ENCODE measurements at regions not wholly inside any gene's neighbourhood (a gene's known extent, or its start where the extent isn't known, plus 50 kb on each side); places are given as distances from the start of the nearest gene placed in this dataset.

DNA sequence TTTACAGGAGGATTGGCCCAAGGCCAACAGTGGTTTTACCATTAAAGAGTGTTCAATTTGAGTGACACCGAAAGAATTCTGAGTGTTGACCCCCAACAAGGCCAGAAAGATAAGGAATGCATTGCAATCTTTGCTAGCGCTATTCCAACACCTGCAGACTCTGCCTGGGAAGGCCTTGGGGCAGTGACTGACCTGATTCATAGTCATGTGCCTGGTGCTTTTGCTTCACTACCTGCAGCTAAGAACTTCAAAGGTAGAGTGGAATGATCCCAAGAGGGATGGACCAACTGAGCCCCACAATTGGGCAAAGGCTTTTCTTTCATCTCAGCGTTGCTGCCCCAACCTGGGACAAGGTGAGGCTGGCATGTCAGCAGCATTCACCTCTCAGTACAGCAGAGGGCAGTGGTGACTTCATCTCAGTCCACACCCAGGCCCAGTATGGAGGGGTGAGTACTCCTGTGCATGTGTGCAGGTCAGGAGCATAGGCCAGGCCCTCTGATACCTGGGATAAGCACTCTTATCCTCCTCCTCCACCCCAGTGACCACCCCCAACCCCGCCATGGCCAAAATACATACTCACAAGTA, 149.6 kb upstream of the GNAO1 start:
- ChIA-PET POLR2A (no interaction called here), SMC1A (ENCODE audit: uncharacterized antibody, unreplicated experiment) (no interaction called here), CTCF (interaction anchor here (1.3 to 1.4 kb wide), 2 partner anchors 161 to 277 kb away, joined by 5 to 6 read pairs; no protein-coding TSS in a partner anchor), RAD21 (ENCODE audit: unreplicated experiment) (no interaction called here)
- peak; percentile 90 for ATAC-seq
- Histone ChIP-seq H3K27ac (ENCODE audit: control insufficient read depth, insufficient read depth) (no peak overlapping the region), H3K4me3 (no peak overlapping the region), H3K9ac (ENCODE audit: control insufficient read depth, insufficient read depth, low read length) (no peak overlapping the region), H4K20me1 (ENCODE audit: control insufficient read depth, insufficient read depth) (no peaks in the 10 kb centered on the region), H3K9me3 (replicated peaks; ENCODE audit: control insufficient read depth, insufficient read depth, low read length) (no peaks in the 10 kb centered on the region), H3K79me2 (ENCODE audit: control insufficient read depth, insufficient read depth, low read length) (no peaks in the 10 kb centered on the region), H3K27me3 (replicated peaks in 1 of 2; ENCODE audit: control insufficient read depth in 2 of 2, insufficient read depth in 2 of 2, low read length in 1 of 2) (no peaks in the 10 kb centered on the region), H3K4me1 (ENCODE audit: control insufficient read depth, insufficient read depth, low read length) (no peaks in the 10 kb centered on the region), H2AFZ (ENCODE audit: control insufficient read depth, low read depth, low read length) (no peak overlapping the region), H3K4me2 (ENCODE audit: control insufficient read depth, insufficient read depth) (no peak overlapping the region), H3K36me3 (ENCODE audit: control insufficient read depth in 2 of 2, insufficient read depth in 2 of 2, low read length in 1 of 2) (no peaks in the 10 kb centered on the region)
- DNase-seq (ENCODE audit: low read depth, low spot score): no peak
- BruUV-seq (replicated peaks): no TSS peak
- in situ Hi-C loops (cut with MboI): no loop called here
- FAIRE-seq: no peak
- TF ChIP-seq ASH2L (IDR thresholded peaks at IDR 0.05; ENCODE audit: borderline replicate concordance, low read depth): no peak
- TF ChIP-seq, protein P1, sequence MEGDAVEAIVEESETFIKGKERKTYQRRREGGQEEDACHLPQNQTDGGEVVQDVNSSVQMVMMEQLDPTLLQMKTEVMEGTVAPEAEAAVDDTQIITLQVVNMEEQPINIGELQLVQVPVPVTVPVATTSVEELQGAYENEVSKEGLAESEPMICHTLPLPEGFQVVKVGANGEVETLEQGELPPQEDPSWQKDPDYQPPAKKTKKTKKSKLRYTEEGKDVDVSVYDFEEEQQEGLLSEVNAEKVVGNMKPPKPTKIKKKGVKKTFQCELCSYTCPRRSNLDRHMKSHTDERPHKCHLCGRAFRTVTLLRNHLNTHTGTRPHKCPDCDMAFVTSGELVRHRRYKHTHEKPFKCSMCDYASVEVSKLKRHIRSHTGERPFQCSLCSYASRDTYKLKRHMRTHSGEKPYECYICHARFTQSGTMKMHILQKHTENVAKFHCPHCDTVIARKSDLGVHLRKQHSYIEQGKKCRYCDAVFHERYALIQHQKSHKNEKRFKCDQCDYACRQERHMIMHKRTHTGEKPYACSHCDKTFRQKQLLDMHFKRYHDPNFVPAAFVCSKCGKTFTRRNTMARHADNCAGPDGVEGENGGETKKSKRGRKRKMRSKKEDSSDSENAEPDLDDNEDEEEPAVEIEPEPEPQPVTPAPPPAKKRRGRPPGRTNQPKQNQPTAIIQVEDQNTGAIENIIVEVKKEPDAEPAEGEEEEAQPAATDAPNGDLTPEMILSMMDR (IDR thresholded peaks at IDR 0.05 in 2 of 3, conservative IDR thresholded peaks at IDR 0.05 in 1 of 3; ENCODE audit: control insufficient read depth in 2 of 3, extremely low read depth in 1 of 3, insufficient read depth in 1 of 3, low read depth in 3 of 3, low read length in 3 of 3): peak; percentile 38 to 49 (median 44); a peak in 5 of 6 replicates
- TF ChIP-seq RAD21 (IDR thresholded peaks at IDR 0.05; ENCODE audit: insufficient read depth, low read depth, low read length): peak; percentile 40
- TF ChIP-seq SMC3 (IDR thresholded peaks at IDR 0.05; ENCODE audit: borderline replicate concordance, low read length): peak; percentile 58
- intact Hi-C loops (cut with micrococcal nuclease; ENCODE audit: unreplicated experiment): loop anchor here (1.0 to 2.0 kb wide), 2 partner anchors 161 to 277 kb away; no protein-coding TSS in a partner anchor
- 38% methylated on average over 4 of the region's 4 CpGs for WGBS (ENCODE audit: insufficient coverage, insufficient replicate concordance, low lambda C conversion rate, missing lambda C conversion rate)

DNA sequence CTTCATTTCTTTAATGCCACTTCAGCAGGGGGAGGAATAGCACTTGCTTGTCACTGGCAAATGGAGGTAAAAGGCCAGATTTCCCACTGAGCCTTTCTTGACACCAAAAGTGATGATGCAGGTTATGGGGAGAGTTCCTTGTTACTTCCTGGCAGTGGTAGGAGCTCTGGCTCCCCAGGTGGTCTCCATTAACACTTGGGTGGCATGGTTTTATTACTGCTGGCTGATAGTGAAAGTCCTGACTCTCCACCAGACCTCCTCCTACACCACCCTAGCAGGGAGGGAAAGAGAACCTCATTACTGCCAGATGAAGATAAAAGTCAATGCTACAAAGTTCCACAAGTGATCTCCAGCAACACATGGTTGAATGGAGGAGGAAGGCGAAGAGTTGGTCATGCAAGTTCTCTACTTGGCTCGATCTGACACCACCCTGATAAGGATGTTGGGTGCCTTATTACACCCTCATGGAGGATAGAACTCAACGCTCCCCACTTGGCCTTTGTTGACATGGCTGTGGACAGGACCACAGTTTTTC, 152.7 kb upstream of the GNAO1 start:
- Histone ChIP-seq H3K4me2 (ENCODE audit: control insufficient read depth, insufficient read depth) (no peak overlapping the region), H3K27me3 (replicated peaks in 1 of 2; ENCODE audit: control insufficient read depth in 2 of 2, insufficient read depth in 2 of 2, low read length in 1 of 2) (no peaks in the 10 kb centered on the region), H3K27ac (ENCODE audit: control insufficient read depth, insufficient read depth) (no peak overlapping the region), H3K36me3 (ENCODE audit: control insufficient read depth in 2 of 2, insufficient read depth in 2 of 2, low read length in 1 of 2) (no peaks in the 10 kb centered on the region), H3K9ac (ENCODE audit: control insufficient read depth, insufficient read depth, low read length) (no peak overlapping the region), H3K4me1 (ENCODE audit: control insufficient read depth, insufficient read depth, low read length) (no peaks in the 10 kb centered on the region), H3K79me2 (ENCODE audit: control insufficient read depth, insufficient read depth, low read length) (no peaks in the 10 kb centered on the region), H3K9me3 (replicated peaks; ENCODE audit: control insufficient read depth, insufficient read depth, low read length) (no peaks in the 10 kb centered on the region), H4K20me1 (ENCODE audit: control insufficient read depth, insufficient read depth) (no peaks in the 10 kb centered on the region), H3K4me3 (no peak overlapping the region), H2AFZ (ENCODE audit: control insufficient read depth, low read depth, low read length) (no peak overlapping the region)
- no peak for ATAC-seq
- 12% methylated on average over 3 of the region's 3 CpGs for WGBS (ENCODE audit: insufficient coverage, insufficient replicate concordance, low lambda C conversion rate, missing lambda C conversion rate)
- POLR2A ChIA-PET: no interaction called here
- no peak for DNase-seq (ENCODE audit: low read depth, low spot score)
- no peak for FAIRE-seq
- intact Hi-C loops (cut with micrococcal nuclease; ENCODE audit: unreplicated experiment) (no loop called here), in situ Hi-C loops (cut with MboI) (no loop called here)
- CTCF ChIA-PET: no interaction called here
- TF ChIP-seq ZNF217 (IDR thresholded peaks at IDR 0.05) (no peak), TBL1XR1 (IDR thresholded peaks at IDR 0.05; ENCODE audit: low read depth, low read length) (no peak), BRCA1 (IDR thresholded peaks at IDR 0.05; ENCODE audit: low read depth, low read length) (no peak)
- TF ChIP-seq, protein P2, sequence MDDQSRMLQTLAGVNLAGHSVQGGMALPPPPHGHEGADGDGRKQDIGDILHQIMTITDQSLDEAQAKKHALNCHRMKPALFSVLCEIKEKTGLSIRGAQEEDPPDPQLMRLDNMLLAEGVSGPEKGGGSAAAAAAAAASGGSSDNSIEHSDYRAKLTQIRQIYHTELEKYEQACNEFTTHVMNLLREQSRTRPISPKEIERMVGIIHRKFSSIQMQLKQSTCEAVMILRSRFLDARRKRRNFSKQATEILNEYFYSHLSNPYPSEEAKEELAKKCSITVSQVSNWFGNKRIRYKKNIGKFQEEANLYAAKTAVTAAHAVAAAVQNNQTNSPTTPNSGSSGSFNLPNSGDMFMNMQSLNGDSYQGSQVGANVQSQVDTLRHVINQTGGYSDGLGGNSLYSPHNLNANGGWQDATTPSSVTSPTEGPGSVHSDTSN (IDR thresholded peaks at IDR 0.05; ENCODE audit: insufficient replicate concordance, low read depth, low read length): no peak
- TF ChIP-seq, protein P3, sequence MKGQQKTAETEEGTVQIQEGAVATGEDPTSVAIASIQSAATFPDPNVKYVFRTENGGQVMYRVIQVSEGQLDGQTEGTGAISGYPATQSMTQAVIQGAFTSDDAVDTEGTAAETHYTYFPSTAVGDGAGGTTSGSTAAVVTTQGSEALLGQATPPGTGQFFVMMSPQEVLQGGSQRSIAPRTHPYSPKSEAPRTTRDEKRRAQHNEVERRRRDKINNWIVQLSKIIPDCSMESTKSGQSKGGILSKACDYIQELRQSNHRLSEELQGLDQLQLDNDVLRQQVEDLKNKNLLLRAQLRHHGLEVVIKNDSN (IDR thresholded peaks at IDR 0.05; ENCODE audit: borderline replicate concordance, extremely low read length, insufficient read depth, low read depth, low read length): no peak
- SMC1A ChIA-PET (ENCODE audit: uncharacterized antibody, unreplicated experiment): no interaction called here
- RAD21 ChIA-PET (ENCODE audit: unreplicated experiment): no interaction called here
- BruUV-seq (replicated peaks): no TSS peak

Data from GM12878 (cell line).